GM19324 (cell line): ENCODE measurements at regions not wholly inside any gene's neighbourhood (a gene's known extent, or its start where the extent isn't known, plus 50 kb on each side); places are given as distances from the start of the nearest gene placed in this dataset.

Experiments
- ATAC-seq: cut with Tn5 transposase; IDR thresholded peaks from one replicate; pipeline ENCODE4 v1.9.1; 2021; ENCODE audit warnings: mild to moderate bottlenecking, moderate library complexity; ENCODE audit not compliant: unreplicated experiment, low FRiP score

DNA sequence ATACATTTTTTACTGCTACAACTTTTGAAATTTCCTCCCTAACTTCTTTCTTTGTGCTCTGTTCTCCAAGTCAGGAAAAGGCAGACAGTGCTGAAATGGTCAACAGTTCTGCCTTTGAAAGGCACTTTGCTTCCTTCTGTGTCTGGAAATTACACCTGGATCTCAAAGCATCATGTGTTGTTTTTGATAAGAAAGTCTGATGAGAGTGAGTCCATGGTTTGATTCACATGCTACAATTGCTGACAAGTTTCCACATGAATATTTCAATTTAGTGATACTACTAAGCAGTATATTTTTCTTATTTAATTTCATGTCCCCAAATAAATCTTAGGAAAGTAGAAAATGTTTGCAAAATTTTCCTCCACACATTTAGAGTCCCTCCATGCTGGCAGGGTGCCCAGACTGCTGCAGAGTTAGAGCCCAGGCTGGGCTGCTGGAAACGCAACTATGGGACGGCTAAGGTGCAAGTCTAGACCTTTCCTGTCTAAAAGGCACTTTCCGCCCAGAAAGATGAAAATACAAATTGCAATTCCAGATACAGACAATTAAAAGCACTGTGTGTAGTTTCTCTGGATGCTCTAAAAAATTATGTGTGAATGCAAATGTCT lies 96.6 kb upstream of the RUNX1 start:
- no peak for ATAC-seq

DNA sequence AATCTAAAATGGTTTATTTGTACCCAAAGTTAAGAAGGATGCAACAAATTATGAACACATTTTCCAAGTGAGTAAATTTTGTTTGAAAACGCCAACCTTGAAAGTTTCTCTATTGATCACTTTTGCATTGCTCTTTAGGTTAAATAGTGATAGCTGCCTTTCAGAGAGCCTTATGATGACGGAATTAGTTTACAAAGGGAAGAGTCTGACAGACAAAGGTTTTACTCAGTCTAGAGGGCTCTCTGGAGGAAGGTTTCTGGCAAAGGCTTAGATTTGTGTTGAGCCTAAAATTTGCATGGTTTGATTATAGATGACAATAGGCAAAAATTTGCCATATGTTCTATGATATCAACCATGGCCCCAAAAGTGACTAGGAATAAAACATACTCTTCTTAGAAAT lies 95.9 kb upstream of the RUNX1 start:
- ATAC-seq: no peak

DNA sequence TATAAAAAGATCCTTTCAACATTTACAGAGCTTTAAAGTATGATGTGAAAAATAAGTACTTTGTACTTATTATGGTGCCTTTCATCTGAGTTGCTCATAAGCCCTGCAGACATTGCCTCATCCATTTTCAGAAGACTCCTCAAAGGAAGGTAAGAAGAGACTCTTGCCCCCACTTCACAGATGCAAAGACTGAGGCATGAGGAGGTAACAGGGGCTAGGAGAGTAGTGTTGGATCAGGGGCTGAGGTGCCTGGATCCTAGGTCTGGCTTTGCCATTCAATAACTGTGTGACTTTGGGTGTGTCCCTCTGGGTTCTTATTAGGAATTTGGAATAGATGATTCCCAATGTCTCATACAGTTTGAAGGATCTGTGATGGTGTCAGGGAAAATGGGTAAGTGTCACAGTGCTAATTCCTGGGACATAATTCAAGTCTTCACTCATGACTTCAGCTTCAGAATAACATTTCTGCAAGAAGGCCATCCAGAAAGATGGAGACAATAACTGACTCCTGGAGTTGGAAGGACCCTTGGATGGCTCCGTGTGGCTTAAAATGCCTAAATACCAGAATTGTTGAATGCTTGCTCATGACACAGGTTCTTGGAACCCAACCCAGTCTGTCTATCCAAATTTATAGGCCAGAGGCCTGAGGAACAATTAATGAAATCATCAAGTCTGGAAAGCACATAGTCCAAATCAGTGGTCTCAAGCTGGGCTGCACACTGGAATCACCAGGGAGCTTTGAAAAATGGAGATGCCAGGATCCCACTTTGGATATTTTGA lies 93.1 kb upstream of the RUNX1 start:
- no peak for ATAC-seq

DNA sequence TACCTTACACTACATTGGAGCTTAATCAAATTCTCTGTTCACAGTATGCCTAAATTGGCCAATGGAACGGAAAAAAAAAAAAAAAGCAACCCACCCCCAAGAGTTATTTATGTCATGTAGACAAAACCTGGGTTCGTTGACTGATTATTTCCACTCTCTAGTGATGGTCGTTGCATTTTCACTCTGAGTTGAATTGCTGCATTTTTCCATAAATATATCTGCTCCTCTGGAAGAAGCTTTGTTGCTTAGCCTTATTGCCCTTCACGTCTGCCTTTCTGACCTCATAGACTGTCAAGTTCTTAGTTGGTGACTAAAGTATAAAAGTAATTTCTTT lies 90.2 kb upstream of the RUNX1 start:
- no peak for ATAC-seq

DNA sequence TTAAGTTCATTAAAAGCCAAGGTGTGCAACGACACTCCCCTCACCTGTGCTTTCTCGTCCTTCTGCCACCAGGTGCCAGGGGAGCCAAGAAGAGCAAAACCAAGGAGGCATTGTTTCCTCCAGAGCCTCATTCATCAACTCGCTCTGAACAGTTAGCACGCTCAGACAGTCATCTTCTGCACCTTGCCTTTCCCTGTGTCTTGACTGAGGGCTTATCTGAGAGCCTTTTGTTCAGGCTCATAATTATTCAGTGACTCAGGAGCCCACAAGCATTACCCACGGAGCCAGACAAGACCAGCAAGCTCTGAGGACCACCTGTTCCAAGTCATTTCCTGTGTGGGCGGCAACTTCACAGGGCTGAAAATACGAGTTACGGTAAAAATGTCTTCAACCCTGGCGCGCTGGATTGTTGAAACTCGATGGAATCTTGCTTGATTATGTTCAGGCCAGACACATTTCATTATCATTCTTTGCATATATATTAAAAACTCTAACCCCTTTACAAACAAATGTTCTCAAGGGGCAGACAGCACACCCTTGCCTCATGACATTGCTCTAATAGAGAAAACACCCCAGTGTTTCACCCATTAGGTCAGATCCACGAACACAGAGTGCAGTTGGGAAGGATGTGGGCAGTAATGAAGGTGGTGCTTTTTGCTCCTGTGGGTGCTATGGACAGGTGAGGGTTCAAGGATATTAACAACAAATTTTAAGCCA lies 89.7 kb upstream of the RUNX1 start:
- no peak for ATAC-seq

DNA sequence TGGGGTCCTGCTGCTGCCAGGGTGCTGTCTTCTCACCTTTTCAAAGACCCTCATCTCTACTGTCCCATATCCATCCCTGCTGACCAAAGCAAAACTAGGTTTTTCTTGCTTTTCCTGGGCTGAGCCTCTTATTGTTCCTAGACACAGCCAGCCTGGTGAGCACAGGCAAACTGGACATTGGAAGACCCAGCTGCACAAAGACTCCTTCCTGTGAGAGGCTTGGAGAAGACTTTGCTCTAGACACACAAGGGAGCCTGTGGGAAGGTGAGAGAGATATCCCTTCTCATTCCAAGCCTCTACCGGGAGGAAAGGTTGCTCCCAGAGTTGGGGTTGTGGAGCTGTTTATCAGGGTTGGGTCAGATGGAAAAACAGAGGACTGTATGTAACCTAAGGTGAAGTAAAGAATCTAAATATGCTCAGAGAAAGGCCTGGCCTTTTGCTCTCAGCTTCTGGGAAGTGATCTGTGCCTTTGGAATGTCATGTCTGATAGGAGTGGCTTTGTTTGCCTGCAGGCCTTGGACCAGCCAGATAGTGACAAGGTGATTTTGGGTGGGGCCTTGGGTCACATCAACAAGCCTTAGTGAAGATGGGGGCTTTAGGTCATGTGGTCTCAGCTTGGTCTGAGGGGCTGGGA lies 87.6 kb upstream of the RUNX1 start:
- ATAC-seq: no peak

DNA sequence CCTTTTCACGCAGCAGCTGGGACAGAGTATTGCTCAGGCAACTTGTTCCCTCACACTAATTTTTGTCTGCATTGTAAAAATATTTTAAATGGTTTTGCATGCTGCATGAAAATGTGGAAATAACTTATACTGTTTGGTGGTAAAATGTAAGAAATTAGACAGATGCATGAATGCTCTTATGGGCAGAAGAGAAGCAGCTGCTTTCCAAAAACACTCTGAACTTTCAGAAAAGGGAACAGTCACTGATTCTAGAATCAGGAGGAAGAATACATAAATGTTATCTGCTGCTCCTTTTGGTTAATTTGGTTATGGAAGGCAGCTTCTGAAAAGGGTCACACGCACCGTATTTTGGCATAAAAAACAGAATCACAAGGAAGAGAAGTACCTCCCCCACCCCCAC lies 87.0 kb upstream of the RUNX1 start:
- no peak for ATAC-seq

DNA sequence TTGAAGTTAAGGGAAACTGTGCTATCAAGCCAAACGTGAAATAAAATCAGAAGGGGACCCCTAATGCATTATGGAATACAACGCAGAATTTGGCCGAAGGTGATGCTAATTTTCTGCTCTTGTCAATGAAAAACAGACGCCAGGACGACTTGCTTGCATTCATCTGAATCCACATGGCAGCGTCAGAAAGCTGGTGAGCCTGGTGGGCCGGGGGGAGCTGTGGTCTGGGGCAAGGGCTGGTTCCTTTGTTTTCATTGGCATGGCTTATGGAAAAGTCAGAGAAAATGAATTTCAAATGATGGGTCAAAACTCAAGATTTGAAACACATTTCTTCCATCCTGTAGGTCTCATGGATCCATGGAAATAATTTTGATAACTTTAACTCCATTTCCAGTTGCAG lies 86.4 kb upstream of the RUNX1 start:
- no peak for ATAC-seq

- ATAC-seq: no peak
Measured at GRCh38 chr21:35134309-35134708, 85.2 kb upstream of the RUNX1 start.

GRCh38 chr21:35128536-35128935 lies 79.4 kb upstream of the RUNX1 start:
- no peak for ATAC-seq

DNA sequence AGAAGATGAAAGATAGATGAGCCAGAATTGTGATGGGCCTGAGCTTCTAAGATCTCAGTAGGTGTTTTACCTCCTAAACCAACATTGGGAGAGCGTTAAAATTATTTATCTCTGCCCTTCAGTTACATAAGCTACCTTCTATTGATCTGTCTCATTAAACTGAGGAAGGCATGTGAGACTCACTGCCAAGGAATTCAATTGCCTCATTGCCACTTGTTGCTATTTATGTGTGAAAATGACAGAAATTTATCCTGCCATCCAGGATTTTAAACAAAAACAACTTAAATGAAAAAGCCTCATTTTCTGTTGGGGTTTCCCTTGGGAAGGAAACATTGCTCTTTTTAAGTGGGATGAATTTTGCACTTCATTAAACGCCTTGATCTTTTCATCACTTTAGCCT lies 78.7 kb upstream of the RUNX1 start:
- ATAC-seq: no peak

DNA sequence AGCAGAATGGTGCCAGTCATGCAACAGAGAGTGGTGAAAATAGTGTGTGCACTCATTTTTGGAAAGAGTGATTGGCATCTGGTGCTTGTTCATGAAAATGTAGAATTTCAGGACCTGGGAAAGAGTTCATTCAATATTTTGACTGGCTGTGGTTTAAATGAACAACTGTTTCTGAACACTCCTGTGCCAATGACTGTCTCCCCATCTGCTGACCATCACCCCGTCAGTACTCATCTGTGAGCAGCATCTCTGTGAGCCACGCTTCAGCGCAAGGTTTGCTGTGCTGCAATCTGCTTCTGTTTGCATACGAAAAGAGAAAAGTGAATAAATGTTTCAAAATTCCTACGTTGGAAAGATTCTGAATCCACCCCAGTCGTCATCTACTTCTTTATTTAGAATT lies 77.9 kb upstream of the RUNX1 start:
- no peak for ATAC-seq

DNA sequence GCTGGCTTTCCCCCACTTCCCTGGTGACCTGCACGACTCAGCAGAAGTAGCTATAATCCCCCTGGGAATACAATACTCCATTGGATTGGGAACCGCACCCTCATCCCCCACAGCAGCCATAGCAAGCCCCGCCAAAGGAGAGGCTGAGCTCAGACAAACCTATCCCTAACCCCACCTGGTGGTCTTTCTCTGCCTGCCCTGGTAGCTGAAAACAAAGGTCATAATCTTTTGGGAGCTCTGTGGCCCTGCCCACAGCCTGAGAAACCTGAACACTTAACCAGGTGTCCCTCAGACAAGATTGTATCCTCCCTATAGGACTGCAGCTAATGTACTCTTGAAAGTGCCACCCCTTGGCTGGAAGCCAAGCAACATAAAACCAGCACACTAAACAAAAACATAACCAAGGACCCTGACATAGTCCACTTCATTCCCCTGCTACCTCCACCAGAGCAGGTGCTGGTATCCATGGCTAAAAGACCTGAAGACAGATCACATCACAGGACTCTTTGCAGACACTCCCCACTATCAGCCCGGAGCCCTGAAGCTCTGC lies 71.6 kb upstream of the RUNX1 start:
- ATAC-seq: no peak

DNA sequence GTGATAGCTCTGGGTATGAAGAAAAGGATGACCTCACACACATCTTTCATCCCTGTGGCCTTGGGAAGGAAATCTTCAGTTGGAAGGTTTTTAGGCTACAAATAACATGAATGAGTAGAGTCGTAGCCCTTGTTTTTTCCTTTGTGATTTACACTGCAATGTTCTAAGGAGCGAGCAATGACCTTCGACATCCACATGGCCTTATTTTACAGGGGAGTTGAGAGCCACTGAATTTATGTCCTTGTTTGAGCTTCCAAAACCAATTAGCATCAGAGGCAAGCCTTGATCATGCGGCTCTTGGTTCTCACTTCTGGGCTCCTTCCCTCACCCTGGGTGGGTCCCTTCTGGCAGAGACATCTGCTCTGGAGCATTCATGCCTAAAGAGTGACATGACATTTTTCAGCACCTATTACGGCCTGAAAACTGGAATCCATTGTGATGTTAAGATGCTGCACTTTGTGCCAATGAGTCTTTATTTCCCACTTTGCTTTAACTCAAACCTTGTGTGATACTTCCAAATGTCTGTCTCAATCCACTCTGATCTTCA lies 70.5 kb upstream of the RUNX1 start:
- ATAC-seq: no peak

DNA sequence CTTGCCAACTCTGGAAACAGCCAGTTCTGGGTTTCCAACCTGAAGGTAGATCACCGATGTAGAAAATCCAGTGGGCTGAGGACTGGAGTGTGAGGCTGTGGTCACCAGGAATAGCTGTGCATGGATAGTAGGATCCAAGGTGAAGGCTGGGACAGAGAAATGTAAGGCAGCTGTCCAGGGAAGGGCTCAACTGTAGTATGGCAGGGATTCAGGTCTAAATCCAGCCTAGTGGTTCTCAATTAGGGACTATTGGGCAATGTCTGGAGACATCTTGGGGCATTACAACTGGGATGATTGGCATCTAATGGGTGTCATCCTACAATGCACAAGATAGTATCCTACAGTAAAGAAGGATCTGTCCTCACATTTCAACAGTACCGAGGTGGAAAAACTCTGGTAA lies 67.7 kb upstream of the RUNX1 start:
- ATAC-seq: no peak

DNA sequence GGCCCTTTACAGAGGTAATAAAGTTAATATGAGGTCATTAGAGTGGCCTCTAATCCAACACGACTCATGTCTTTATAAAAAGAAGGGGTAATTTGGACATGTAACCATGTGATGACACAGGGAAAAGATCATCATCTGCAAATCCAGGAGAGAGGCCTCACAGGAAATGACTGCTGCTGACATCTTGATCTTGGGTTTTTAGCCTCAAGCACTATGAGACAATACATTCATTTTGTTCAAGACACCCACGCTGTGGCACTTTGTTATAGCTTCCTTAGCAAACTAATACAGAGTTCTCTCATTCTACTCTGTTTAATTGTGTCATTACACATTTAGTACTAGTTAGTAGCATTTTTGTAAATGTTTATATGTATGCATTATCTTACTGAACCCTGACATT lies 64.0 kb upstream of the RUNX1 start:
- no peak for ATAC-seq

- ATAC-seq: no peak
Measured at GRCh38 chr21:35111321-35111930, 62.3 kb upstream of the RUNX1 start.

GRCh38 chr21:35108887-35109286 lies 59.8 kb upstream of the RUNX1 start:
- no peak for ATAC-seq

GRCh38 chr21:35107520-35107919 lies 58.4 kb upstream of the RUNX1 start:
- ATAC-seq: no peak

DNA sequence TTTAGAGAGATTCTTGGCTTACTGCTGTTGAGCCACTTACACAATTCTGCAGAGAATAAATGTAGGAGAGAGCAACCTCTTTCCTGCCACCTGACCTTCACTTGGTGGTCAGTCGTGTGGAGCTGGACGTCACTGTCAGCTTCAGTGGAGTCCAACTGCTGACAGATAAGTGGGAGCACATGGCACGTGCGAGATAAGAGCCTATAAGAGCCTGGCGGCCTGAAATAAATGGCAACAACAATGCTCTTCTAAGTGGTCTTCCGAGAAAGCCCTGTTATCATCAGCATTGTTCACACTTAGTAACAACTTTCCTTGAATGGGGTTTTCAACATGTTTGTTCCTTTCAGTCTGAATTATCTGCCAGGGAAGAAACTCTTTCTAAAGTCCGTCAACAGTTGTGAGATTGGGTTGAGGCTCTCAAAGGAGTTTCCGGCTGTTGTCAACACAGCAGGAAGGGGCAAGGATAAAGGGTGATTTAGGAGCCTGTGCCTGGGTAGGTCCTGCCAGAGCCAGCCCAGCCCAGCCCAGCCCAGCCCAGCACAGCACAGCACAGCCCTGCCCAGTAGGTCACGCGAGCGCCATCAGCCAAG lies 57.2 kb upstream of the RUNX1 start:
- ATAC-seq: no peak
